Panc1 (cell line): ENCODE measurements at regions not wholly inside any gene's neighbourhood (a gene's known extent, or its start where the extent isn't known, plus 50 kb on each side); places are given as distances from the start of the nearest gene placed in this dataset.

ENCODE experiments used
- CTCF ChIP-seq: fragments of 450-650 bp; IDR thresholded peaks from 2 replicates; pipeline ENCODE4 v1.5.1; 2017; ENCODE audit warnings: mild to moderate bottlenecking
- POLR2AphosphoS5 ChIP-seq: IDR thresholded peaks from 2 replicates; pipeline ENCODE4 v1.6.1; 2012; ENCODE audit warnings: mild to moderate bottlenecking, low read depth, low read length, moderate library complexity
- SIN3A ChIP-seq: IDR thresholded peaks from 2 replicates; pipeline ENCODE4 v1.6.1; 2012; ENCODE audit warnings: low read depth, mild to moderate bottlenecking, low read length, moderate library complexity, borderline replicate concordance; ENCODE audit not compliant: insufficient read depth

- TF ChIP-seq CTCF (no peak), POLR2AphosphoS5 (no peak), SIN3A (no peak)
These were observed 220.2 kb downstream of the DMAC1 start for GRCh38 chr9:7579351-7579750.
